HL-60 (cell line): ENCODE measurements at regions not wholly inside any gene's neighbourhood (a gene's known extent, or its start where the extent isn't known, plus 50 kb on each side); places are given as distances from the start of the nearest gene placed in this dataset.

Source experiments
- DNase-seq, 2 experiments: peaks; one replicate each; pipeline ENCODE4 v3.0.0-alpha.2; 2010 to 2020; ENCODE audit warnings: low read depth in 1 of 2, low spot score in 1 of 2
- H3K27ac ChIP-seq: fragments of 250-450 bp; sonication (Bioruptor Pico); replicated peaks from 2 replicates; pipeline ENCODE4 v1.5.1; 2020; ENCODE audit warnings: mild to moderate bottlenecking, moderate library complexity
- H3K27me3 ChIP-seq: fragments of 250-450 bp; sonication (Bioruptor Pico); 2 replicates; pipeline ENCODE4 v1.5.1; 2021; ENCODE audit warnings: mild to moderate bottlenecking, moderate library complexity; ENCODE audit not compliant: insufficient read depth, poor library complexity, severe bottlenecking
- H3K4me3 ChIP-seq: replicated peaks from 2 replicates; pipeline ENCODE4 v1.5.1; 2011; ENCODE audit warnings: mild to moderate bottlenecking, control low read depth, low read length; ENCODE audit not compliant: insufficient read depth
- CTCF ChIP-seq: IDR thresholded peaks from one replicate; pipeline ENCODE4 v1.5.1; 2011; ENCODE audit warnings: low read length, control low read depth, inconsistent platforms; ENCODE audit not compliant: insufficient read depth
- GABPA ChIP-seq: IDR thresholded peaks from 2 replicates; pipeline ENCODE4 v1.6.1; 2012; ENCODE audit warnings: low read depth
- POLR2AphosphoS5 ChIP-seq: IDR thresholded peaks from 2 replicates; pipeline ENCODE4 v1.6.1; 2012; ENCODE audit warnings: low read depth
- REST ChIP-seq: IDR thresholded peaks from 2 replicates; pipeline ENCODE4 v1.6.1; 2012; ENCODE audit warnings: low read depth; ENCODE audit not compliant: insufficient replicate concordance
- SPI1 ChIP-seq: IDR thresholded peaks from 2 replicates; pipeline ENCODE4 v1.6.1; 2012; ENCODE audit warnings: low read depth, mild to moderate bottlenecking, borderline replicate concordance

GRCh38 chr9:115193777-115194176, 75.8 kb upstream of the TNC start:
- Histone ChIP-seq H3K4me3 (no peak overlapping the region), H3K27ac (no peak overlapping the region), H3K27me3 (peaks cover 2% of the 10 kb centered on the region)
- no peak for DNase-seq
- TF ChIP-seq POLR2AphosphoS5 (no peak), GABPA (no peak), REST (no peak), SPI1 (no peak), CTCF (no peak)

DNA sequence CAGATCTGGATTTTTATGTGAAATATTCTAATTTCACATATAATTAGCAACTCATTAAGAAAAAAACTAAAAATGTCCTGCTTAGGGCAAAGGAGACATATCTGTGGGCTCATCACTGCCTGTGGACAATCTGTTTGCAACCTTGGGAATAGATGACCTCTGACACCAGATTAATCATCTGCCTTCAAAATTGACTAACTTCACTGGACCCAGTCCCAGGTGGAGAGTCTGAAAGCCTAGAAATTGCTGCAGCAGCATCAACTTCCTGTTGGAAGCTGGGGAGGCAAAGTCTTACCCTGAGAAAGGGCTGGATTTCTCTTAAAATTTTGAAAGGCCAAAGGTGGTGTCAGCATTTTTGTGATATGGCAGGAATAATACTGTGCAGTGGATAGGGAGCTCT, 76.3 kb upstream of the TNC start:
- DNase-seq, result no peak
- TF ChIP-seq GABPA (no peak), SPI1 (no peak), POLR2AphosphoS5 (no peak), CTCF (no peak), REST (no peak)
- H3K4me3 ChIP-seq, result no peak overlapping the region
- H3K27me3 ChIP-seq, result peaks cover 2% of the 10 kb centered on the region
- H3K27ac ChIP-seq, result no peak overlapping the region

DNA sequence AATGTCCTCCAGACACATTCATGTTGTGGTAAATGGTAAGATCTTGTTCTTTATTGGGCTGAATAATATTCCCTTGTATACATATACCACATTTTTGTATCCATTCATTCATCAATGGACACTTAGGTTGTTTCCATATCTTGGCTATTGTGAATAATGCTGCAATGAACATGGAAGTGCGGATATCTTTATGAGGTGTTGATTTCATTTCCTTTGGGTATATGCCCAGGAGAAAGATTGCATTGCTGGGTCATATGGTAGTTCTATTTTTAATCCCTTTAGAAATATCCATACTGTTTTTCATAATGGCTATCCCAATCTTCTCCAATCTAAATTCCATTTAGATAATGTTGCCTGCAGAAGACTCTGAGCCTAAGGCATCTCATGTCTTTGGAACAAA, 78.0 kb upstream of the TNC start:
- Histone ChIP-seq H3K4me3 (no peak overlapping the region), H3K27me3 (peaks cover 2% of the 10 kb centered on the region), H3K27ac (no peak overlapping the region)
- no peak for DNase-seq
- TF ChIP-seq GABPA, result no peak
- no peak for TF ChIP-seq SPI1
- no peak for TF ChIP-seq CTCF
- TF ChIP-seq POLR2AphosphoS5, result no peak
- TF ChIP-seq REST, result no peak
